ENCODE measurements at regions not wholly inside any gene's neighbourhood (a gene's known extent, or its start where the extent isn't known, plus 50 kb on each side); places are given as distances from the start of the nearest gene placed in this dataset.

DNA sequence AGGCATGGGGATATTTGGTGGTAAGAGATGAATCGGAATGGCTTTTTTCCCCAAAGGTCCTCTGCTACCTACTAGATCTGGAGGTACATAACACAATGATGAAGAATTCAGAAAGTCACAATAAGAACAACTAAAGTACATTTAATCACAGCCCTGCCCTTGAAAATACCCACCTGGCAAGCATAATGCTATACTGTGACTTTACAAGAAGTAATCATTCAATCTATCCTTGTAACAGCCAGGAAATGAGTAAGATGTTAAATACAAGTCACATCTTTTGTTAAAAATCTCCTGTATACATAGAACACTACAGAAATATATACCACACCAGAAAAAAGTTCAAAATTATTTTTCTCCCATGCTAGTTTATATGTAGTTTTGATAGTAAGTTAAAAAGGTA is 108.3 kb upstream of the ABCB5 start:
- no peak overlapping the region for H3K9ac ChIP-seq (ENCODE audit: low read depth, low read length, poor library complexity, severe bottlenecking)
- peak overlapping the region; percentile 52 for H3K4me2 ChIP-seq (ENCODE audit: low read depth, low read length, poor library complexity, severe bottlenecking)
- no peaks in the 10 kb centered on the region for H3K9me2 ChIP-seq (replicated peaks; ENCODE audit: low read depth, low read length)
- peaks cover 44% of the 10 kb centered on the region for H3K4me1 ChIP-seq (ENCODE audit: insufficient read depth, low read length, poor library complexity, severe bottlenecking)
- 0 out of 2 replicates have a peak, but pooled peaks cover 5% of the 10 kb centered on the region for H3F3A ChIP-seq (ENCODE audit: low read depth)
- no peaks in the 10 kb centered on the region for H3K27me3 ChIP-seq (ENCODE audit: insufficient read depth, low read length, poor library complexity, severe bottlenecking)
- H3K9me3 ChIP-seq (ENCODE audit: insufficient read depth, low read depth, low read length), result no peaks in the 10 kb centered on the region
- H3K36me3 ChIP-seq (ENCODE audit: insufficient read depth, low read length), result no peaks in the 10 kb centered on the region
- no peak overlapping the region for H3K4me3 ChIP-seq (ENCODE audit: low read length, poor library complexity, severe bottlenecking)
- TF ChIP-seq, protein P1, sequence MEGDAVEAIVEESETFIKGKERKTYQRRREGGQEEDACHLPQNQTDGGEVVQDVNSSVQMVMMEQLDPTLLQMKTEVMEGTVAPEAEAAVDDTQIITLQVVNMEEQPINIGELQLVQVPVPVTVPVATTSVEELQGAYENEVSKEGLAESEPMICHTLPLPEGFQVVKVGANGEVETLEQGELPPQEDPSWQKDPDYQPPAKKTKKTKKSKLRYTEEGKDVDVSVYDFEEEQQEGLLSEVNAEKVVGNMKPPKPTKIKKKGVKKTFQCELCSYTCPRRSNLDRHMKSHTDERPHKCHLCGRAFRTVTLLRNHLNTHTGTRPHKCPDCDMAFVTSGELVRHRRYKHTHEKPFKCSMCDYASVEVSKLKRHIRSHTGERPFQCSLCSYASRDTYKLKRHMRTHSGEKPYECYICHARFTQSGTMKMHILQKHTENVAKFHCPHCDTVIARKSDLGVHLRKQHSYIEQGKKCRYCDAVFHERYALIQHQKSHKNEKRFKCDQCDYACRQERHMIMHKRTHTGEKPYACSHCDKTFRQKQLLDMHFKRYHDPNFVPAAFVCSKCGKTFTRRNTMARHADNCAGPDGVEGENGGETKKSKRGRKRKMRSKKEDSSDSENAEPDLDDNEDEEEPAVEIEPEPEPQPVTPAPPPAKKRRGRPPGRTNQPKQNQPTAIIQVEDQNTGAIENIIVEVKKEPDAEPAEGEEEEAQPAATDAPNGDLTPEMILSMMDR (conservative IDR thresholded peaks at IDR 0.05; ENCODE audit: low read length), result no peak
- TF ChIP-seq EZH2phosphoT487 (IDR thresholded peaks at IDR 0.05; ENCODE audit: borderline replicate concordance), result no peak
- no peaks in the 10 kb centered on the region for H4K20me1 ChIP-seq (ENCODE audit: insufficient read depth, low read length, poor library complexity, severe bottlenecking)
- H2AFZ ChIP-seq (ENCODE audit: low read length), result no peak overlapping the region
- H3K79me2 ChIP-seq (ENCODE audit: insufficient read depth, low read length), result no peaks in the 10 kb centered on the region

DNA sequence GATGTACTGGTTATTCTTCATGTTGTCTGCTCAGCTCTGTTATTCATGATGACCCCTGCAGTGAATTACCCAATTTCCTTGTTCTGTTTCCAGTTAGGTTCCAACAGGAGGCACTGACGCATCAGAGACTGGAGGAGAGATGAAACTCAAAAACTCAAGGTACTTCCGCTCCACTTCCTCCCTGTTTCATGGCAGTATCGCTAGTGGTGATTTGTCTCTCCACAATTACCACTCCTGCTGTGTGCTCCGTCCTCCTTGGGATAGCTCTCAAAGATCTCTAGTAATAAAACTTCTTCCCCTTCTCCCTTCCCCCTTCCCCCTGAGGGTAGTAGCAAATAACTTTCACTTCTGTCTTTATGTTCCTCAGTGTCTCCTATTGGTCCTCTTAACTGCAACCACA is 107.4 kb upstream of the ABCB5 start:
- Histone ChIP-seq H3K9me2 (replicated peaks; ENCODE audit: low read depth, low read length) (no peaks in the 10 kb centered on the region), H3K9me3 (ENCODE audit: insufficient read depth, low read depth, low read length) (no peaks in the 10 kb centered on the region), H2AFZ (ENCODE audit: low read length) (peak overlapping the region; percentile 64), H3K36me3 (ENCODE audit: insufficient read depth, low read length) (no peaks in the 10 kb centered on the region), H4K20me1 (ENCODE audit: insufficient read depth, low read length, poor library complexity, severe bottlenecking) (no peaks in the 10 kb centered on the region), H3K79me2 (ENCODE audit: insufficient read depth, low read length) (no peaks in the 10 kb centered on the region), H3K4me3 (ENCODE audit: low read length, poor library complexity, severe bottlenecking) (peak overlapping the region; percentile 46), H3K9ac (ENCODE audit: low read depth, low read length, poor library complexity, severe bottlenecking) (no peak overlapping the region), H3K4me2 (ENCODE audit: low read depth, low read length, poor library complexity, severe bottlenecking) (peak overlapping the region; percentile 52), H3F3A (ENCODE audit: low read depth) (0 out of 2 replicates have a peak, but pooled peaks cover 5% of the 10 kb centered on the region), H3K27me3 (ENCODE audit: insufficient read depth, low read length, poor library complexity, severe bottlenecking) (no peaks in the 10 kb centered on the region), H3K4me1 (ENCODE audit: insufficient read depth, low read length, poor library complexity, severe bottlenecking) (peaks cover 52% of the 10 kb centered on the region)
- TF ChIP-seq EZH2phosphoT487 (IDR thresholded peaks at IDR 0.05; ENCODE audit: borderline replicate concordance), result no peak
- TF ChIP-seq, protein P1 (conservative IDR thresholded peaks at IDR 0.05; ENCODE audit: low read length), result peak; percentile 69

DNA sequence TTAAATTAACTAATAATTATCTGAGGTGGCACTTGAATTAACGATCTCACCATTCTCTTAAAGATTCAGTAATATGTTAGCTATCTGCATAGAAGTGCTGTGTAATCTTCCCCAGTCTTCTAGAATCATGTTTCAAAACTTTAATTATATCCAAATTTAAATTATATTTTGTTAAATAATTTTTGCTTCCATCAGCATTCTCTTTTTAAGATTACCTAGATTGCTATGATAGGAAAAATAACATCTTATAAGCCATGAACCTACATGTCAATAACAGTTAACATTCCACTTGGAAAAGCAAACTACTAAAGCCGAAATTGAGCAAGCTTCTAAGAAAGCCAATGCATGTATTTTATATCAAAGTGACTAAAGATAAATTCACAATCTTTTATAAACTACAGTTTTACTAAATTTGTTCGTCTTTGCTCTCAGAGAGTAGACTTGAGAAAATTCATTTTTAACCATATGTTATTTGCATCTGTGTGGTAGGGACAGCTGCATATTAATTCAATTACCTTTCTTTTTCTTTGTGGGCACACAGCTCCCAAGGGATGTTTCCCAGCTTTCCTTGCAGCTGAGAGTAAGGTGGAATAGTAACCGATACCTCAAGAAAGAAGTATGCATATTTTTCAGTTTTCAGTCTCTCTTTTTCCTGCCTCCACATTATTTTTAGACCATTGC is 105.4 kb upstream of the ABCB5 start:
- peaks cover 69% of the 10 kb centered on the region for H3K4me1 ChIP-seq (ENCODE audit: insufficient read depth, low read length, poor library complexity, severe bottlenecking)
- no peaks in the 10 kb centered on the region for H3K27me3 ChIP-seq (ENCODE audit: insufficient read depth, low read length, poor library complexity, severe bottlenecking)
- H3K9me3 ChIP-seq (ENCODE audit: insufficient read depth, low read depth, low read length), result no peaks in the 10 kb centered on the region
- no peaks in the 10 kb centered on the region for H3K79me2 ChIP-seq (ENCODE audit: insufficient read depth, low read length)
- no peaks in the 10 kb centered on the region for H3K9me2 ChIP-seq (replicated peaks; ENCODE audit: low read depth, low read length)
- no peak overlapping the region for H3K4me3 ChIP-seq (ENCODE audit: low read length, poor library complexity, severe bottlenecking)
- TF ChIP-seq EZH2phosphoT487 (IDR thresholded peaks at IDR 0.05; ENCODE audit: borderline replicate concordance), result no peak
- TF ChIP-seq, protein P1 (conservative IDR thresholded peaks at IDR 0.05; ENCODE audit: low read length), result no peak
- no peaks in the 10 kb centered on the region for H3K36me3 ChIP-seq (ENCODE audit: insufficient read depth, low read length)
- H3K4me2 ChIP-seq (ENCODE audit: low read depth, low read length, poor library complexity, severe bottlenecking), result no peak overlapping the region
- H3F3A ChIP-seq (ENCODE audit: low read depth), result peaks cover 7% of the 10 kb centered on the region; the same call in 1 of the 2 replicates
- H4K20me1 ChIP-seq (ENCODE audit: insufficient read depth, low read length, poor library complexity, severe bottlenecking), result no peaks in the 10 kb centered on the region
- no peak overlapping the region for H3K9ac ChIP-seq (ENCODE audit: low read depth, low read length, poor library complexity, severe bottlenecking)
- H2AFZ ChIP-seq (ENCODE audit: low read length), result no peak overlapping the region

Data from Loucy (cell line).